GM21723 (cell line): ENCODE measurements at regions not wholly inside any gene's neighbourhood (a gene's known extent, or its start where the extent isn't known, plus 50 kb on each side); places are given as distances from the start of the nearest gene placed in this dataset.
"Not testable (repeated sequence)": the region's sequence is repeated elsewhere in the genome, so short reads cannot be mapped to it uniquely, and the experiment has no call there.

Experiments used
- ATAC-seq: cut with Tn5 transposase; IDR thresholded peaks from one replicate; pipeline ENCODE4 v1.9.1; 2021; ENCODE audit warnings: mild to moderate bottlenecking, moderate library complexity; ENCODE audit not compliant: unreplicated experiment

- ATAC-seq, result no peak
Observed at GRCh38 chr3:164303894-164304293, 774.4 kb downstream of the SI start.

GRCh38 chr3:164302622-164303021, 775.7 kb downstream of the SI start:
- ATAC-seq, result no peak

GRCh38 chr3:164291486-164291885, 786.8 kb downstream of the SI start:
- ATAC-seq, result not testable (repeated sequence)

- no peak for ATAC-seq
Observed at GRCh38 chr3:164278550-164278949, 799.7 kb downstream of the SI start.

- ATAC-seq, result no peak
Observed at GRCh38 chr3:164267053-164267452, 811.2 kb downstream of the SI start.

GRCh38 chr3:164250923-164251322, 827.4 kb downstream of the SI start:
- ATAC-seq, result no peak

GRCh38 chr3:164236851-164237250, 841.4 kb downstream of the SI start:
- ATAC-seq, result no peak

GRCh38 chr3:164235289-164236028, 842.8 kb downstream of the SI start:
- ATAC-seq, result no peak

- no peak for ATAC-seq
Observed at GRCh38 chr3:164233951-164234350, 844.3 kb downstream of the SI start.

GRCh38 chr3:164231718-164232117, 846.6 kb downstream of the SI start:
- ATAC-seq, result no peak

GRCh38 chr3:164230385-164231094, 847.8 kb downstream of the SI start:
- ATAC-seq, result no peak

GRCh38 chr3:164224126-164224525, 854.2 kb downstream of the SI start:
- ATAC-seq, result no peak

GRCh38 chr3:164222197-164222596, 856.1 kb downstream of the SI start:
- ATAC-seq, result no peak

- no peak for ATAC-seq
Observed at GRCh38 chr3:164221297-164221696, 857.0 kb downstream of the SI start.

GRCh38 chr3:164209363-164209762, 868.9 kb downstream of the SI start:
- no peak for ATAC-seq

GRCh38 chr3:164208821-164209220, 869.5 kb downstream of the SI start:
- ATAC-seq, result no peak

- ATAC-seq, result no peak
Observed at GRCh38 chr3:164208048-164208447, 870.2 kb downstream of the SI start.

GRCh38 chr3:164200053-164200823, 878.1 kb downstream of the SI start:
- no peak for ATAC-seq

- no peak for ATAC-seq
Observed at GRCh38 chr3:164196477-164196876, 881.8 kb downstream of the SI start.

- no peak for ATAC-seq
Observed at GRCh38 chr3:164194842-164195241, 883.5 kb downstream of the SI start.

GRCh38 chr3:164192974-164193373, 885.3 kb downstream of the SI start:
- ATAC-seq, result no peak

GRCh38 chr3:164190566-164190965, 887.7 kb downstream of the SI start:
- no peak for ATAC-seq
